GM21576 (cell line): ENCODE measurements at regions not wholly inside any gene's neighbourhood (a gene's known extent, or its start where the extent isn't known, plus 50 kb on each side); places are given as distances from the start of the nearest gene placed in this dataset.

ENCODE experiments used
- ATAC-seq: cut with Tn5 transposase; IDR thresholded peaks from one replicate; pipeline ENCODE4 v1.9.1; 2021; ENCODE audit warnings: mild to moderate bottlenecking, moderate library complexity; ENCODE audit not compliant: unreplicated experiment

DNA sequence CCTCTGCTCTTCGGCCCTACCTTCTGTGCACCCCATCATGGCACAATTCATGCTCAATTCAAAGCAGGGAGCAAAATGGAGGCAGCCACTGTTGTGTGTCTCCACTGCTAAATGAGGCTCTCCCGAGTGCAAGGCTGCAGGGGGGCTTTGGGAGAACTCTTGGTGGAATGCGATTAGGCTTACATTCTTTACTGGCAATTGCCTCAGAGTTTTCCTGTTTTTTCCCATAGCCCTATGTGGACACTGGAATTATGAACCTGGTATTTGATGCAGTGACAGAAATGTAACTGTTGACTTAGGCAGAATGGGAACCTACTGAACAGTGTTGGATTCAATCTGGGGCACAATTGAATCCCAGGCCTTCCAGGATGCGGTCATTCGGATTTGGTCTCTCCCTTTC, 187.9 kb upstream of the GMDS start:
- no peak for ATAC-seq

DNA sequence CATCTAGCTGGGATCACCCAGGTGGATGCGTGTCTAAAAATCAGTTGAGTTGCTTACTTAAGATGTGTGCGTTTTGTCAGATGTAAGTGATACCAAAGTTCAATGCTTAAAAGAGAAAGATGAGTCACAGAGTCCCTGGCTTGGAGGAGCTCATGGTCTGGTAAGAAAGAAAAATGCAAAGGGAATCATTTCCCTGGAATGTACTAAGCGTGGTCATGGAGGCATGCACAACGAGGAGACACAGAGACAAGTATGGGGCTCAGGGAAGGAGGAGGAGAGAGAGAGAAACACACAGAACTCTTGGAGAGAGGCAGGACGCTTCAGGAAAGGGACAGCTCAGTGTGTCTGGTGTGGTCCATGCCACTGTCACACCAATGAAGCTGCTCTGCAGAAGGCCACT, 186.9 kb upstream of the GMDS start:
- ATAC-seq: no peak

DNA sequence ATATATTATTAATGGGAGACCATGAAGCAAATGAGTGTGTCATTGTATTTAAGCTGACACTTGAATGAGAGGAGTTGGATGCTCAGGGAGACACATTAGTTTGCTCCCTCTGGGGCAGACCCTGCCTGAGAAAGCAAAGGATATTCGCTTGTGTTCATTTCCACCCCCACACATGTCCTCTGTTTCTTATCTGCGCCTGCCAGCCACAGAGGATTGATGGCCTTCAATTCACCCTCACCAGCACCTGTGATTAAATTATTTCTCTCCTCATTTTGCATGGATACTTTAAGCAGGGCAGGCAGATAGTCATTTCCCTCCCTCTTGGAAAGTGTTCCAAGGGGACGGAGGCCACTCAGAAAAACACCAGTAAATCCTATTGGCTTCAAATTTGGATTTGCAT, 185.2 kb upstream of the GMDS start:
- no peak for ATAC-seq

DNA sequence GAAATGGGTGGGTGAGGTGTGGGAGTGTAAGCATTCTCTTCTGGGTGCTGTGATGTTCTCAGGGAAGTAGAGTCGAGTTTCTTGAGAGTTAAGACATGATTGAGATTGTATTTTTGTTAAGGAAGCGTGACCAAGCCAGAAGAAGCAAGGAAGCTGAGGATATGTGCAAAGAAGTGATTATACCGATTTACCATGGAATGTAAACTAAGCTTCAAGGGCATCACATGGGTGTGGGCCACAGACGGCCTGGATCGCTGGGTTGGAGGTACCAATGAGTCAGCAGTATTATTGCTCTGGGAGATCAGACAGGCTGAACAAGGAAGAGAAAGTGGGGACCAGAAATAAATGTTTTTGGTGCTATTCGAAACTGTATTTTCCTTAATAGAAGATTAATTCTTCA, 184.1 kb upstream of the GMDS start:
- ATAC-seq: no peak

DNA sequence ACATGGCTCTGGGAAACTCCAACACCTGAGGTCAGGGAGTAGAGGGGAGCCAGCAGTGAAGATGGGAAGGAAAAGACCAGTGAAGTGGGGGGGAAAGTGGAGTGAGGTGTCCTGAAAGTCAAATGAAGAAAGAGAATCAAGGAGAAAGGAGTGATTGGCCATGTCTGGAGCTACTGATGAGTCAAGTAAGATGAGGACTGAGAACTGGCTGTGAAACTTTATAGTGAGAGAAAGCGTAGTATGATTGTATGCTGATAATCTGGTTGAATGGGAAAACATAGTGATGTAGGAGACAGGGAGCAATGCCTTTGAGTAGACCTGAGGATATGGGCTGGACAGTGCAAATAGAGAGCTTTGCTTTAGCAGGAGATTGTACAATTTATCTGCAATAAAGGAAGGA, 183.6 kb upstream of the GMDS start:
- ATAC-seq: no peak

DNA sequence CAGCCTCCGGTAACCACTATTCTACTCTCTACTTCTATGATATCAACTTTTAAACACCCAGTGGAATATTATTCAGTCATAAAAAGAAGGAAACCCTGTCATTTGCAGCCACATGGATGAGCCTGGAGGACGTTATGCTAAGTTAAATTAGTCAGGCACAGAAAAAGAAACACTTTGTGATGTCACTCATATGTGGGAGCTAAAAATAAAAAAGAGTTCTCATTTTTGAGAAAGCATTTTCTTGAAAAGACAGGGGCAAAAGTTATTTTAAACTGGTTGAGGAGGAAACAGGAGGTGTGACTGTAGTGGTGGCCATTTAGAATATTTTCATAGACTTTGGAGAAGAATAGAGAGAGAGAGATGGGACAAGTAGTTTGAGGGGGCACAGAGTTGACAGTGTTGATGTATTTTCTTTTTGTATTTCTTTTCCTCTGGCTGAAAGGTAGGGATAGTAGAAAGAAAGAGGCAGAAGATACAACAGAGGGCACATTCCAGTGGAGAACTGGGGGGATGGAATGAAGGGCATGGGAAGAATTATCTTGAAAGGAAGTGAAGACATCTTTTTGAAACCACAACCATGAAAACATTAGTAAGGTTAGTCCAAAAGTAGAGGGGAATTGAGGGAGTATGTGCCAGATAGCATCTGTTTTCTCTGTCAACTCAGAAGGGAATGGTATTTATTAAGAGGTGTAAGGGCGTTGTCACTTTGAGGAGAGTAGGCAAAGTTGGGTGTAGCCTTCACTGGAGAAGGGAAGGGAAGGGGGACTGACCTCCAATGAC, 181.3 kb upstream of the GMDS start:
- ATAC-seq: no peak

DNA sequence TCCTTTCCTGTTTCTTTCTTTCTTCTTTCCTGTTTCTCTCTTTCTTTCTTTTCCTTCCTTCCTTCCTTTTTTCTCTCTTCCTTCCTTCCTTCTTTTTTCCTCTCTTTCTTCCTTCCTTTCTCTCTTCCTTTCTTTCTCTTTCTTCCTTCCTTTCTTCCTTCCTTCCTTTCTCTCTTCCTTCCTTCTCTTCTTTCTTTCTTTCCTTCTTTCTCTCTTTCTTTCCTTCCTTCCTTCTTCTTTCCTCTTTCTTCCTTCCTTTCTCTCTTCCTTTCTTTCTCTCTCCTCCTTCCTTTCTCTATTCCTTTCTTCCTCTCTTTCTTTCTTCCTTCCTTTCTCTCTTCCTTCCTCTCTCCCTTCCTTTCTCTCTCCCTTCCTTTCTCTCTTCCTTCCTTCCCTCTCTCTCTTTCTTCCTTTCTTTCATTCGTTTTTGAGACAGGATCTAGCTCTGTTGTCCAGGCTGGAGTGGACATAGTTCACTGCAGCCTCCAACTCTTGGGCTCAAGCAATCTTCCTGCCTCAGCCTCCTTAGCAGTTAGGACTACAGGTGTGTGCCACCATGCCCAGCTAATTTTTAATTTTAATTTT, 170.8 kb upstream of the GMDS start:
- ATAC-seq: no peak

DNA sequence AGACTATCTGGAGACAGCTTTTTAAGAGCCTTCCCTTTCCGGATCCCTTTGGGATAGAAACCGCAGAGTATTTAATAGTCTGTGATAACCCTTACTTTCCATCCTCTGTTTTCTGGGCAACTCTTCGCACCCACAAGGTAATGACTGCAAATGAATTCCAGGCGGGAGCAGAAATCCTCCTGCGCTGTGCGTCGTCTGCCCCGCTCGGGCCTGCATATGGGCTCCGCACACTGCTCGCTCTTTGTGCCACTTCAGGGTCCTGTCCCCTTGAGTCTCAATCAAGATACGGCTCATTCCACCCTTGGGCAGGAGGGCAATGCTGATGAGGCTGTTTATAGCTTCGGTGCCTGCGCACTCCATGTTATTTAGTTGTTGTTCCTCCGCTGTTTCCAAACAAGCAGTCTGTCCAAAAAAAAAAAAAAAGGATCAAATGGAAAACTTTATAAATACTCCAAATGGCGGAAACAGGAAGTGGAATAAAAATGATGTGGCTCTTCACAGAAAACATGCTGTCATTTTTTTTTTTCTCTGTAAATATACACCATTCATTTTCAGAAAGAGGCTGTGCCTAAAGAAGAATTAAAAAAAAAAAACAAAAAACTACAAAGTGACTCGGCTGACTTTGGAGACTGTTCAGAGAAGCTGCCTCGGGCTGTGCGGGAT, 169.6 kb upstream of the GMDS start:
- ATAC-seq: no peak

DNA sequence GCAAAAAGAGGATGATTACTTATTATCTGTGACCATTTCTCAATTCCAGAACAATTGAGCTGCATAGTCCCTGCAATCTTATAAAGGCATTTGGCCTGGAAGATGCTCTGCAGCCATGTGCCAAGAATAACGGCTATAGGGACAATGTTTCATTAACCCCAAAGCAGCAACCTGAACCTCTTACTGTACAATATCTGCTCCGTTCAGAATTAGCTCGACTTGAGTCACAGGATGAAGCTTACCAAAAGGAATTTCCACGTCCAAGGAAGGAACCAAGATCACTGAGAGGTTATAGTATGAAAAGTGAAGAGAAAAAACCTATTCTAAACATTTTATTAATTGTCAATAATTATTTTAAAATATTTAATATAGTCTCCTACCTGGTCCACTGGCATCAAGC, 167.3 kb upstream of the GMDS start:
- ATAC-seq: no peak

DNA sequence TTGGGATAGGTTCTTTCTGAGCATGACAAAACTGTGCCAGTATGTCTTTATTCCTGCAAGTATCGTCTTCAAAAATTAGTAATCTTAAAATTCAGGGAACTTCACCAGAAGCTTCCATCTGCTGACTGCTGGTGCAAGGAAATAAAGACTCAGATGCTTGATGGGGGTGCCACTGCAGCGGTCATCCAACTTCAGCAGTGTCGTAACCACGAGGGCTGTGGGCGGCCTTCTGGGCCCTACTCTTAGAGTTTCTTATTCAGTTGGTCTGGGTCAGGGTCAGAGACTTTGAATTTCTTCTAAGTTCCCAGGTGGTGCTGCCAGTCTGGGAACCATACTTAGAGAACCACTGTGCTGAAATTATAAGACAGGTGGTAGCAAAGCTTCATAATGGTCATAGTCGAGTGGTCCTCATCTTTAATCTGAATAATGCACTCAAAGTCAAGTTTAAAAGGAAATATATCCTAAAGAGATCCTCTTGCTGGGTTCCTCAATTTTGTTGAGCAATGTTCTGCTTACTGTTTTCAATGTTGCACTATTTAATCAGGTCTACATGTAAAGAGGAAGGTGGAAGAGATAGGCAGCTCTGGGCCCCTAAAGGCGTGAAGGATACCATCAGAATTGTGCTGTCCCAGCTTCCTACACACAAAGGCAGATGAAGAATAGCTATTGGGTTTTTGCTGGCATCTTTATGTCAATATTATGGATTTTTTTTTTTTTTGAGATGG, 165.4 kb upstream of the GMDS start:
- no peak for ATAC-seq

DNA sequence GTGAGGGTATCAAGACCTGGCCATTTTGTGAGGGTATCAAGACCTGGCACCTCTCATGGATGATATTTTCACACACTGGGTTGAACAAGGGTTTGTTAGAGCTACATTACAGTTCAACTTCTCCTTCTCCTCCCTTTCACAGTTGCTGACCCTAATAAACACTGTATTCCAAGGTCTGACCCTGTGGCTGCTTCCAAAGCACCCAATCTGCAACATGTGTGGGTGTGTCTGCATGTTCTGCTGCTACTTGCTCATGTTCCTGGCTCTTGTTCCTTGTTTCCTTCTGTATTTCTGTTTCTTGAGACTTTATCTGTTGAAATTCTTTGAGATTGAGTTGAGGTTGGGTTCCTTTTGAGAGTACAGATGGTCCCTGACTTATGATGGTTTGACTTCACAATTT, 162.1 kb upstream of the GMDS start:
- ATAC-seq: no peak

DNA sequence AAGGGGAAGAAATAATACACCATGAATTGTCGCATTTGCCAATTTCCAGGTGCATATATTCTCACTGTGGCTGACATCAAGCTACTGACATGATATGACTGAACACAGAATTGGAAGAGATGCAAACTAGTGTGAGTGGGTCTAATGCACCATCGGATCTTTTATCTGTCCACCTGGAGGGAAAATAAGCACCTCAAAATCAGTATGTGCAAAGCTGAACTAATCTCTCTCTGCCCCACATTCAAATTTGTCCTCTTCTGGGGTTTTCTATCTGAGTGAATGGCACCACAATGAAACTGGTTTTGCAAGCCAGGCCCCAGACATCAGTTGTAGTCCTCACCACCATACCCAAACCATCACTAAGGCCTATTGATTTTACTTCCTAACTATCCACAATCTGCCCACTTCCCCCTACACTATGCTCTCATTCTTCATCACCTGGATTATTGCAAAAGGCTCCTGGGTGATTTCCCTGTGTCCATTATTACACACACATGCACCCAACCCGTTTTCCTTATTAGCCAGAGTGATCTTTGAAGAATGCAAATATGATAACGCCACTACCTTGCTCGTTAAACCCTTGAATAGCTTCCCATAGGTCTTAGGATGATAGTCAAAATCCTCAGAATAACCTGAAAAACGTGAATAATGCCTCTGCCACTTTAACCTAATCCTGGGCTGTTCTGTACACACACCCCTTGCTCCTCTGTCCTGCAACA, 159.0 kb upstream of the GMDS start:
- no peak for ATAC-seq

DNA sequence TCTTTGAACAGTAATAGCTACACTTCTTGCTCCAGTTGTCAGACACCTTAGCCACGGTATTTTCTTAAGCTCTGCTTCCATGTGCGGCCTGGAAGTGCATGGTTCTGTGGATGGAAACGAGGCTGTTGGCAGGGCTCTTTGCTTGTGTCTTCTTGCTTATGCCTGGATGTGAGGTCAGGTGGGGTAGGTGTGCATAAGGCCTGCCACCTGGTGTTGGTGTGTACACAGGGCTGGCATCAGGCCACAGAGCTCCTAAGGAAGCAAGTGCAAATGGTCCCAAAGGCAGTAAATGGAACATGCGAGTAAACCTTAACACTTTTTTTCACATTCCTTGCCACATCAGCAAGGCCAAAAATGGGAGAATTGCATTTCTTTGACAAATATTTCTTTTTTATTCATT, 158.1 kb upstream of the GMDS start:
- ATAC-seq: no peak

DNA sequence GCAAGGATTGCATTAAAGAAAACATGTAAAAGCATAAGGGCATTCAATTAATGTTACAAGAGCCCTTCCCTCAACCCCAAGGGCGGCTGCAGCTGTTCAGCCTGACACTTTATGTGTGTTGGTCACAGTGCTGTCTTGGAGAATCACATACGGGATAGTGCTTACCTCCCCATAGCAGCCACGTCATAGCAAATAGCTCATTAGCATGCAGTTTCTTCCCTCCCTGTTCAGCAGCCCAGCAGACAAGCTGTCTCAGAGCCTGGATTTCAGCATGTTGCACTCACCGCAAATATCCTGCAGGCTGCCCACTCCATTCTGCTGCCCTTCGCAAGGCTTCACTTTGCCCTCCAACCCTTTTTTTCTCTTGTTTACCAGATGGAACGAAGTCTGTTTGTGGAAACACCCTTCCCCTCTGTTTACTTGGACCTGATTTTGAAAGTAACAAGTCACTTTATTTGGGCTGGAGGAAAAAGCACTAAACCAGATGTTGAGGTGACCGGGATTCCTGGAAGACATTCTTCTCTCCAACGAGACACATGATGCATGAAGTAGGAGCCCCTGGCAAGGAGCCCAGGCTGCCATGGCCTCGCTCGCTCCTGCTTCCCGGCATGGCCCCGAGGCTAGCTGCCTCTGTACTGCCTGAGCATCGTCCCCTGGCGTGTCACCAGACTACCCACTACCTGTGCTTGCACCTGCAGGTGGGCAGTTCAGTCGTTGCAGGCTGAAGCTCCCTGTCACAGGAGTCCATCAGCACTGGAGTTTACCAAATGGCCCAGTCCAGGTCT, 151.6 kb upstream of the GMDS start:
- ATAC-seq: no peak

DNA sequence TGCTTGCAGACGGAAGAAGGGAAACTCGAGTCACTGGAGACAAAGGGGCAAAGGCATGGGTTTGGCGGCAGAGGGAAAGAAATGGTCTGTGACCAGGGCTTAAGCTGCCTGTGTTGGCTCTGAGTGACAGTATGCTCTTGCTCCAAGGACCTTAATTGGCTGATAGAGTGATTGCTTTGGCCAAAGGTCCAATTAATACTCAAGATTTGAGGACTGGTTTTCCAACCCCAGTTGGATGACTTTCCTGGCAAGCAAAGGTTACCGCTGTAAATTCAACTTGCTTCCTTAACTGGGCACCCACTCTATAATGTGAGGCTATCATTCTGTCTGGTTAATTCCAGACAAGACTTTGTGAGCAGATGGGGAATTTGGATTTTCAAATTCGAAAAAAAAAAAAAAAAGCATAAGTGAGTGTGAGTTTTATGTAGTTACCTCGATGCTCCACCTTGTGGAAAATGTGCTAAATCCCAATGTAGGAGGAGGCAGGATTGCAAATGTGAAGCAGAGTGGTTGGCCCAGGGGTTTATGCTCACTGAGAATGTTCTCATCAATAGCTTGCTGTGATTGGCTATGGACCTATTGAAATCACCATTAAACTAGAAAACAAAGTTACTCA, 150.7 kb upstream of the GMDS start:
- no peak for ATAC-seq

DNA sequence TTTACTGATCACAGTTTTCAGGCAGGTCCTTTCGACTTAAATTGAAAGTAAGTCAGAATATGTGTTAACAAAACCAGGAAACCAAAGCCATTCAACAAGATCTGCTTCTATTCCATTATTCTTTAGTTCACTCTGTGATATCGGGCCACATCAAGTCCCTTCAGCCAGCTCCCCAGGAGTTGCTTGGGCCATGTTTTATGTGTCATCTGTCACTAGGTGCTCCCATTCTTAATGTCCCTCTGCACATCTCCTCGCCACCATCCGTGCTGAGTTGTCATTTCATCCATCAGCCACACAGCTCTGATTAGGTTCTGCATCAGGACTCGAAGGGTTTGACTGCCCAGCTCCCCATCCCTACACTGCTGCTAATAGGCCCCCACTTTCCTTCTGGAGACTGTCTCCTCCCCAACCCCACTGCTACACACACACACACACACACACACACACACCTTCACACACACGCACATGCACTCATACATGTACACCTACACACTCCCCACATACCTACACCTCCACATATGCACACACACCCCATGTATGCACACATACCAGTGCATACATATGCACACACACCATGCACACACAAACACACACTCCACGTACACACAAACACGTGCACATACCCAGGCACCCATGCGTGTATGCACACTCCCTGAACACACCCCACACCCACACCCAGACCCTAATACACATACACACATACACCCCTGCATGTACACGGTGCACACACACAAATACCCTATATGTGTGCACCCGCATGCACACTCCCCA, 143.3 kb upstream of the GMDS start:
- ATAC-seq: no peak

DNA sequence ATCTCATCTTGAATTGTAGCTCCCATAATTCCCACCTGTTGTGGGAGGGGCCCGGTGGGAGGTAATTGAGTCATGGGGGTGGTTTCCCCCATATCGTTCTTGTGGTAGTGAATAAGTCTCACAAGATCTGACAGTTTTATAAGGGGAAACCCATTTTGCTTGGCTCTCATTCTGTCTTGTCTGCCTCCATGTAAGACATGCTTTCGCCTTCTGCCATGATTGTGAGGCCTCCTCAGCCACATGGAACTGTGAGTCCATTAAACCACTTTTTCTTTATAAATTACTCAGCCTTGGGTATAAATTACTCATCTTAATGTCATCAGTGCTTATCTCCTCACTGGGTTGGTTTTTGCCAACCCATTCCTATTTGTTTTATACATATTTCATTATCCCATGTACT, 142.0 kb upstream of the GMDS start:
- no peak for ATAC-seq

DNA sequence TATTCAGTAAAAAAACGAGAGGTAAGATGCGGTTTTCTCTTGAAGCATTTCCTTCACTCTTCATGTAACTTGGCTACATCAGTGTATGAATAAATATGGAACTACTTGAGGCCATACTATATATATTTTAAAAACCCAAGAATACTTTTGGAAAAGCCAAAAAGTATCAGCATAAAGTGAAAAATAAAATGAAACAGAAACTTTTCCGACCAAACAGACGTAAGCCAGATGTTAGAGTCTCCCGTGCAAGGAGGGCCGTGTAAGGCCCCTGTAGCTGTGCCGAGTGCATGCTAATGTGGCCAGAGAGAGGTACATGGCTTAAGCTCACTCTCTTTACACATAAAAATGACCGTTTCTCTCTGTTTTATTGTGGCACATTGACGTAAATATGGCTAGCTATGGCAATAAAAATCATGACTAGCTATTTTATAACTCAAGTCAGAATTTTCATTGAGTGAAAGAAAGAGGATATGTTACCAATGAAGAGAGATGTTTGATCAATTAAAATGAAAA, 140.1 kb upstream of the GMDS start:
- ATAC-seq: no peak

DNA sequence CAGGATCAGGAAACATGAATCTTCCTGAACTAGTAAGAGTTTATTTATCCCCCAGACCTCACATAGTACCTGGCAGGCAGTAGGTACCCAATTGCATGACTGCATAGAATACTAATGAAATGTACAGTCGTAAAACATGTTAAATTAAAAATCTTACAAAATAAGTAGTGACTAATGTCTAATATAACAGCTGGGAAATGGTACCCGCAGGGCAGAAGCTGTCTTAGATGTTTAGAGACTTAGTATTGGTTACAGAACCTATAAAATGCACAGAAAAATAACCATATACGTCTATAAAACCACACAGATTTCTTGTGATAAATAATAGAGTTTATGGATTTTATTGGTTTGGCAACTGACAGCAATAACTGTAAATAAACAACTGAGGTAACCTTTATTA, 139.1 kb upstream of the GMDS start:
- no peak for ATAC-seq
